ENCODE measurements at regions not wholly inside any gene's neighbourhood (a gene's known extent, or its start where the extent isn't known, plus 50 kb on each side); places are given as distances from the start of the nearest gene placed in this dataset.

GRCh38 chr4:126106658-126107057 lies 791.9 kb downstream of the FAT4 start:
- no peak overlapping the region for H3K4me3 Mint-ChIP-seq (ENCODE audit: unreplicated experiment)
- peak; percentile 40 for TF ChIP-seq CTCF (IDR thresholded peaks at IDR 0.05; ENCODE audit: unreplicated experiment)
- no peak for DNase-seq (ENCODE audit: low spot score)
- H3K36me3 Mint-ChIP-seq (ENCODE audit: low read depth, unreplicated experiment) = no peaks in the 10 kb centered on the region
- no peaks in the 10 kb centered on the region for H3K9me3 Mint-ChIP-seq (ENCODE audit: unreplicated experiment)
- H3K27ac Mint-ChIP-seq (ENCODE audit: unreplicated experiment) = no peak overlapping the region
- no peaks in the 10 kb centered on the region for H3K27me3 Mint-ChIP-seq (ENCODE audit: unreplicated experiment)
- H3K4me1 Mint-ChIP-seq (ENCODE audit: unreplicated experiment) = no peaks in the 10 kb centered on the region

DNA sequence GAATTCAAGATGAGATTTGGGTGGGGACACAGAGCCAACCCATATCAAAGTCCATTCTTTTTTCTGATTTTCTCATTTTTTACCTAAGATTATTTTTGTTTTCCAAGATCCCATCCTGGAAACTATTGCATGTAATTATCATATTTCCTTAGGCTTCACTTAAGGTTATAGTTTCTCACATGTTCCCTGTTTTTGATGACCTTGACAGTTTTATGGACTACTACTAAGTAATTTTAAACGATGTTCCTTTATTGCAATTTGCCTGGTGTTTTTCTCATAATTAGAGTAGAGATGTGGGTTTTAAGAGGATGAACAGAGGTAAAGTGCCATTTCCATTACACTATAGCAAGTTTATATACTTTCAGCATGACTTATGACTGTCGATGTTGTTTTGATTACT lies 795.1 kb downstream of the FAT4 start:
- Mint-ChIP-seq H3K9me3 (ENCODE audit: unreplicated experiment) (no peaks in the 10 kb centered on the region), H3K36me3 (ENCODE audit: low read depth, unreplicated experiment) (no peaks in the 10 kb centered on the region), H3K4me3 (ENCODE audit: unreplicated experiment) (no peak overlapping the region), H3K4me1 (ENCODE audit: unreplicated experiment) (no peaks in the 10 kb centered on the region), H3K27me3 (ENCODE audit: unreplicated experiment) (no peaks in the 10 kb centered on the region), H3K27ac (ENCODE audit: unreplicated experiment) (no peak overlapping the region)
- TF ChIP-seq CTCF (IDR thresholded peaks at IDR 0.05; ENCODE audit: unreplicated experiment) = no peak
- no peak for DNase-seq (ENCODE audit: low spot score)

GRCh38 chr4:126113058-126113457 lies 798.3 kb downstream of the FAT4 start:
- Mint-ChIP-seq H3K27me3 (ENCODE audit: unreplicated experiment) (no peaks in the 10 kb centered on the region), H3K36me3 (ENCODE audit: low read depth, unreplicated experiment) (no peaks in the 10 kb centered on the region), H3K4me1 (ENCODE audit: unreplicated experiment) (no peaks in the 10 kb centered on the region), H3K27ac (ENCODE audit: unreplicated experiment) (no peak overlapping the region), H3K9me3 (ENCODE audit: unreplicated experiment) (no peaks in the 10 kb centered on the region), H3K4me3 (ENCODE audit: unreplicated experiment) (no peak overlapping the region)
- TF ChIP-seq CTCF (IDR thresholded peaks at IDR 0.05; ENCODE audit: unreplicated experiment) = no peak
- no peak for DNase-seq (ENCODE audit: low spot score)

DNA sequence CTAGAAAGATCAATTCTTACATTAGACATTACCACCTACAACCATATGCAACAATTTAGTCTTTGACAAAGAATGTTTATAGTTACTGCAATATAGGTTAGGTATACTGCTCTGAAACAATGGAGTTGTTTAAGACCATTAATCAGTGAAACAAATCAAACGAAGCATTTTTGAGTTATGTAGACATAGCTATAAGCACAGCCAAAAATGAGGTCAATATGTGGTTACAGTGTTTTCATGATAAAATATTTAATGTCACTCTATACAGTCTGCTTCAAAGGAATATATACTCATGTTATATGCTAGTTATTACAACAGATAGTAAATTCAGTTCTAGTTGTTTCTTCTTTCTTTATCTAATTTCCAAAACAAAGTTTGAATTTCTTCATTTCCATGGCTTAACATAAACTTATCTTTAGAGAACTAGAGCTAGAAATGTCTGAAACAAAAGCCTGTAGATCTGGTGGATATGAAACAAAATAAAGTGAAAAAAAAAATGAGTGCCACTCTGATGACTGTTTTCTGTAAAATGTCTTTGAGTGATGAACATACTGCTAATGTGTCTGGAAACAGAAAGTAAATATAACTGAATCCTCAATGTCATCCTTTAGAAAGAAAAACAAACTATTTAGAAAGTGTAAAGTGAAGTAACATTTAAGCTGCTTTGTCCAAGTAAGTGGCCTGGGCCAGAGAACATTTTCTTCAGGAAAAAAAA lies 809.0 kb downstream of the FAT4 start:
- DNase-seq (ENCODE audit: low spot score) = no peak
- Mint-ChIP-seq H3K4me1 (ENCODE audit: unreplicated experiment) (no peaks in the 10 kb centered on the region), H3K4me3 (ENCODE audit: unreplicated experiment) (no peak overlapping the region), H3K36me3 (ENCODE audit: low read depth, unreplicated experiment) (no peaks in the 10 kb centered on the region), H3K9me3 (ENCODE audit: unreplicated experiment) (no peaks in the 10 kb centered on the region), H3K27me3 (ENCODE audit: unreplicated experiment) (no peaks in the 10 kb centered on the region), H3K27ac (ENCODE audit: unreplicated experiment) (no peak overlapping the region)
- TF ChIP-seq CTCF (IDR thresholded peaks at IDR 0.05; ENCODE audit: unreplicated experiment) = no peak

GRCh38 chr4:126124818-126125217 lies 810.1 kb downstream of the FAT4 start:
- Mint-ChIP-seq H3K27ac (ENCODE audit: unreplicated experiment) (no peak overlapping the region), H3K4me3 (ENCODE audit: unreplicated experiment) (no peak overlapping the region), H3K4me1 (ENCODE audit: unreplicated experiment) (no peaks in the 10 kb centered on the region), H3K27me3 (ENCODE audit: unreplicated experiment) (no peaks in the 10 kb centered on the region), H3K36me3 (ENCODE audit: low read depth, unreplicated experiment) (no peaks in the 10 kb centered on the region), H3K9me3 (ENCODE audit: unreplicated experiment) (no peaks in the 10 kb centered on the region)
- TF ChIP-seq CTCF (IDR thresholded peaks at IDR 0.05; ENCODE audit: unreplicated experiment) = no peak
- DNase-seq (ENCODE audit: low spot score) = no peak
